SH-SY5Y (cell line): ENCODE measurements at regions not wholly inside any gene's neighbourhood (a gene's known extent, or its start where the extent isn't known, plus 50 kb on each side); places are given as distances from the start of the nearest gene placed in this dataset.

Experiments used
- GATA2 ChIP-seq: IDR thresholded peaks from 2 replicates; pipeline ENCODE4 v1.6.1; 2011; ENCODE audit warnings: mild to moderate bottlenecking, low read depth, low read length
- GATA3 ChIP-seq: IDR thresholded peaks from 2 replicates; pipeline ENCODE4 v1.6.1; 2011; ENCODE audit warnings: low read depth, mild to moderate bottlenecking, low read length, moderate library complexity

DNA sequence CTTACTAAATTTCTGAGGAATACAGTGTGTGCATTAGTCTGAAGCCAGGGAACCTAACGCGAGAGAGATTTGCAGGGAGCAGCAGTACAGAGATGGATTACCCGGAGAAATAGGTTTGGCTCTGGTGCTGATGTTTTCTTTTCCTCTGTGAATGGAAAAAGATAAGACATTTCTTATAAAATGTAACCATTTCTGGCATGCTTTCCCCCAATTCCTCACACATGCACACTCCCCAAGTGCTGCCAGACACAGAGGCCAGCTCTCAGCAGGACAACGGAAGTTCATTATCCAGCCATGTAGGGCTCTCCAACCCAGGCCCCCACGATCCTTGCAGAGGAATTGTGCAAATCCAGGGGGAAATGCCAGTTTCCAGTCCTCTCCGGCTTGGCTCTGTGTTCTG, 224.5 kb upstream of the MGAT5 start:
- TF ChIP-seq GATA2 (no peak), GATA3 (no peak)
